Transverse colon (tissue), 4 donors: ENCODE measurements at regions not wholly inside any gene's neighbourhood (a gene's known extent, or its start where the extent isn't known, plus 50 kb on each side); places are given as distances from the start of the nearest gene placed in this dataset.

ENCODE experiments used
- EP300 ChIP-seq: sonication (generic); formaldehyde crosslinking; IDR thresholded peaks from one replicate; pipeline ENCODE4 v1.6.1; 2017; ENCODE audit warnings: antibody characterized with exemption, low read depth
- POLR2A ChIP-seq: fragments of 450-650 bp; IDR thresholded peaks from one replicate; pipeline ENCODE4 v1.6.1; 2016; ENCODE audit warnings: antibody characterized with exemption, mild to moderate bottlenecking, moderate library complexity
- POLR2AphosphoS5 ChIP-seq, 3 donors: sonication (generic); formaldehyde crosslinking; IDR thresholded peaks; one replicate each; pipeline ENCODE4 v1.6.1; 2016; ENCODE audit warnings: antibody characterized with exemption in 3 of 3
- TF ChIP-seq, protein P1 (sequence below), 5 experiments: fragments of 200-600 bp in 3 of 5; fragments of 450-650 bp in 2 of 5; sonication (generic) in 3 of 5; IDR thresholded peaks; 1 replicate in 2 of 5; 2 replicates in 3 of 5; pipeline ENCODE4 v1.5.1; 2016 to 2017; ENCODE audit warnings: antibody characterized with exemption in 5 of 5, inconsistent platforms in 3 of 5, mild to moderate bottlenecking in 2 of 5, moderate library complexity in 1 of 5

DNA sequence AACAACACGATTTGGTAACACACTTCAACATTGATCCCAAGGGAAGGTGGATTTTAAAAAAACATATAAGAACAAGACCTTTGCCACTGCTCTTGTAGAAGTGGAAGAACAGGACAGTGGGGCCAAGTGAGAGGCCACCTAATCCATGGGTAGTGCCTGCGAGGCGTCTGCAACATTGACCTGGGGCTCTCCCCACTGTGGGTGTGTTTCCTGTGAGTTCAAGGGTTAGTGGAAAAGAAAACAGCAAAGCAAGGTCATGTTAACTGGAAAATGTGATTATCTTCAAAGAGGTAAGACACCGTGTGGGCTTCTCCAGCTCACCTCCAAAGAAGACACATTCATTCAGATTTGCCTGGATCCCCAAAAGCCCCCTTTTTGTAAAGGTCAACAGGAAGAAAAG is 327.0 kb downstream of the UQCRFS1 start:
- TF ChIP-seq, protein P1, sequence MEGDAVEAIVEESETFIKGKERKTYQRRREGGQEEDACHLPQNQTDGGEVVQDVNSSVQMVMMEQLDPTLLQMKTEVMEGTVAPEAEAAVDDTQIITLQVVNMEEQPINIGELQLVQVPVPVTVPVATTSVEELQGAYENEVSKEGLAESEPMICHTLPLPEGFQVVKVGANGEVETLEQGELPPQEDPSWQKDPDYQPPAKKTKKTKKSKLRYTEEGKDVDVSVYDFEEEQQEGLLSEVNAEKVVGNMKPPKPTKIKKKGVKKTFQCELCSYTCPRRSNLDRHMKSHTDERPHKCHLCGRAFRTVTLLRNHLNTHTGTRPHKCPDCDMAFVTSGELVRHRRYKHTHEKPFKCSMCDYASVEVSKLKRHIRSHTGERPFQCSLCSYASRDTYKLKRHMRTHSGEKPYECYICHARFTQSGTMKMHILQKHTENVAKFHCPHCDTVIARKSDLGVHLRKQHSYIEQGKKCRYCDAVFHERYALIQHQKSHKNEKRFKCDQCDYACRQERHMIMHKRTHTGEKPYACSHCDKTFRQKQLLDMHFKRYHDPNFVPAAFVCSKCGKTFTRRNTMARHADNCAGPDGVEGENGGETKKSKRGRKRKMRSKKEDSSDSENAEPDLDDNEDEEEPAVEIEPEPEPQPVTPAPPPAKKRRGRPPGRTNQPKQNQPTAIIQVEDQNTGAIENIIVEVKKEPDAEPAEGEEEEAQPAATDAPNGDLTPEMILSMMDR (IDR thresholded peaks at IDR 0.05), result no peak
- TF ChIP-seq POLR2AphosphoS5 (IDR thresholded peaks at IDR 0.05) (no peak), EP300 (no peak), POLR2A (no peak)
